Activated naive CD8-positive, alpha-beta T cell (primary cell): ENCODE measurements at regions not wholly inside any gene's neighbourhood (a gene's known extent, or its start where the extent isn't known, plus 50 kb on each side); places are given as distances from the start of the nearest gene placed in this dataset.

Experiments
- H3K27ac Mint-ChIP-seq: one replicate; pipeline ENCODE4 v1.8.0; 2021; ENCODE audit warnings: mixed read lengths
- H3K27me3 Mint-ChIP-seq: one replicate; pipeline ENCODE4 v1.8.0; 2021; ENCODE audit warnings: mixed read lengths
- H3K36me3 Mint-ChIP-seq: one replicate; pipeline ENCODE4 v1.8.0; 2021; ENCODE audit warnings: mixed read lengths
- H3K4me1 Mint-ChIP-seq: one replicate; pipeline ENCODE4 v1.8.0; 2021; ENCODE audit warnings: low read depth, mixed read lengths
- H3K4me3 Mint-ChIP-seq: one replicate; pipeline ENCODE4 v1.8.0; 2021; ENCODE audit warnings: mild to moderate bottlenecking, mixed read lengths
- H3K9me3 Mint-ChIP-seq: one replicate; pipeline ENCODE4 v1.8.0; 2021; ENCODE audit warnings: low read depth, mixed read lengths

GRCh38 chr14:100449225-100449987 is 126.3 kb downstream of the SLC25A47 start:
- no peak overlapping the region for H3K4me3 Mint-ChIP-seq
- H3K27ac Mint-ChIP-seq = no peak overlapping the region
- peaks cover 13% of the 10 kb centered on the region for H3K36me3 Mint-ChIP-seq
- H3K4me1 Mint-ChIP-seq = peaks cover 15% of the 10 kb centered on the region
- H3K27me3 Mint-ChIP-seq = no peaks in the 10 kb centered on the region
- no peaks in the 10 kb centered on the region for H3K9me3 Mint-ChIP-seq

DNA sequence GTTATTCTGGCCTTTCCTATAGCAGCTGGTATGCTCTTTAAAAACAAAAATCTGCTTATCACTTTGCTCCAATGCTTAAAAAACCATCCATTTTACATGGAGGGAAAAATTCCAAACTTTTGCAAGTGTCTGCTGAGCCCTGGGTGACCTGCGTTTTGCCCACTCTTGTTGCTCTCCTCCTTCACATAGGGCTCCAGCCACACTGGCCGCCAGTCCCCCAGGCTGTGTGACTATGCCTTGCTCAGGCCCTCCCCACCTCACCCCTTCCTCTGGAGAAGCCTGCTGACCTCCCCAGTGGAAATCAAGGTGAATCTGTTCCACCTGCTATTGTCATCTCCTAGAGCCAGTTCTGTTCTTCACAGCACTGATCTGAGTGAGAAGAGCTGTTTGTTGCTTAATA is 126.9 kb downstream of the SLC25A47 start:
- Mint-ChIP-seq H3K36me3 (peaks cover 14% of the 10 kb centered on the region), H3K27me3 (no peaks in the 10 kb centered on the region), H3K4me1 (peaks cover 15% of the 10 kb centered on the region), H3K27ac (no peak overlapping the region), H3K9me3 (no peaks in the 10 kb centered on the region), H3K4me3 (no peak overlapping the region)

DNA sequence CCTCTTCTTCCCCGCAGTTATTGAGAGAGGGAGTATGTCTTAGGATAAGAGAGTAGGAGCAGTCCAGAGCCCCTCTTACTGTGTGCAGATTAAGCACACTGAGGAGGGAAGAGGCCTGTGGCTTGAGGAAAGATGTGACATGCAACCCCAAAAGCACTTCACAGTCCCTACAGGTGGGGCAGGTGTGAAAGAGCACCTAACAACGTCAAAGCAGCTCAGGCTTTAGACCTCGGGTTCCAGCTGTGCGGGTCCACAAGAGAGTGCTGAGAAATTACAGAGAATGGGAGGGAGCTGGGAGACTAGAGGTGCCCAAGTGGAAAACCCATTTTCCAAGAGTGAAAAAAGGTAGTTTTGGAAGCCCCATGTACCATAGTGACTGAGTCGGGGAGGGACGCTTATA is 127.6 kb downstream of the SLC25A47 start:
- H3K27me3 Mint-ChIP-seq = no peaks in the 10 kb centered on the region
- no peak overlapping the region for H3K27ac Mint-ChIP-seq
- H3K4me3 Mint-ChIP-seq = no peak overlapping the region
- H3K9me3 Mint-ChIP-seq = no peaks in the 10 kb centered on the region
- peaks cover 17% of the 10 kb centered on the region for H3K36me3 Mint-ChIP-seq
- H3K4me1 Mint-ChIP-seq = peaks cover 15% of the 10 kb centered on the region

GRCh38 chr14:100451264-100451663 is 128.1 kb downstream of the SLC25A47 start:
- no peaks in the 10 kb centered on the region for H3K9me3 Mint-ChIP-seq
- H3K36me3 Mint-ChIP-seq = peaks cover 18% of the 10 kb centered on the region
- peaks cover 13% of the 10 kb centered on the region for H3K4me1 Mint-ChIP-seq
- H3K27ac Mint-ChIP-seq = no peak overlapping the region
- H3K27me3 Mint-ChIP-seq = no peaks in the 10 kb centered on the region
- H3K4me3 Mint-ChIP-seq = no peak overlapping the region

DNA sequence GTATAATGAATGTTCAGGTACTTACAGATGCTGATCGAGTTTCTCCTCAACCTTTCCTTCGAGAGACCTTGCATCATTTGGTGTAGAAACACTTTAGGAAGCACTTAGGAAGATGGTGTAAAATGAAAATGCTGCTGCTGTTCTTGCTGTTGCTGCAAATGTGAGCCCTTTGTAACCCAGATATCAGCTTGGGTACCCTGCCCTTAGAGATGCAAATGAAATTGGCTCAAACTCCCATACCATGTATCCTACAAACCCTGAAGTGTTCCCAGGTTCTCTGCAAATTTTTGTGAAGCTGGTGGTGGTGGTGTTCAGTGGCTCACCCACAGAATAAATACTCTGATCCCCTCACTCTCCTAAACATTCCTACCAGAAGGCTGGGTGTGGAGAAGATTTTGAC is 130.8 kb downstream of the SLC25A47 start:
- H3K4me1 Mint-ChIP-seq = no peaks in the 10 kb centered on the region
- H3K36me3 Mint-ChIP-seq = peaks cover 17% of the 10 kb centered on the region
- H3K4me3 Mint-ChIP-seq = no peak overlapping the region
- H3K27me3 Mint-ChIP-seq = no peaks in the 10 kb centered on the region
- no peak overlapping the region for H3K27ac Mint-ChIP-seq
- no peaks in the 10 kb centered on the region for H3K9me3 Mint-ChIP-seq

DNA sequence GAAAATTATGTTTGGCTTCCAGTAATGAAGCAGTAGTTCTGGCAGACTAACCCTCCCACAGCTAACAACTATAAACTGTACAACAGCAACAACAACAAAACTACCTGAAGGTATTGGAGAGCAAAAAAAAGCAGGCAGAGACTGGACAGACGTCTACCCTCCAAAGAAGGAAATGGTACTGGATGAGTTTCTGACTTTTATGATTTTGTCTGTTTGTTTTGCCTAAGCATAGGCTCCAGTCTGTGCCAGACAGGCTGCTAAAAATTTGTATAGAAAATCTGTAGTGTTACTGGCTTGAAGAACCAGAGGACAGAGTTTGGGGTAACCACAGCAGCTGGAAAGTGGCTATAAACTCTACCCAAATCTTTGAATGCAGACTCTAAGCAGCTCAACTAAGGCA is 131.3 kb downstream of the SLC25A47 start:
- no peak overlapping the region for H3K4me3 Mint-ChIP-seq
- H3K27ac Mint-ChIP-seq = no peak overlapping the region
- H3K27me3 Mint-ChIP-seq = no peaks in the 10 kb centered on the region
- H3K4me1 Mint-ChIP-seq = no peaks in the 10 kb centered on the region
- peaks cover 17% of the 10 kb centered on the region for H3K36me3 Mint-ChIP-seq
- no peaks in the 10 kb centered on the region for H3K9me3 Mint-ChIP-seq

DNA sequence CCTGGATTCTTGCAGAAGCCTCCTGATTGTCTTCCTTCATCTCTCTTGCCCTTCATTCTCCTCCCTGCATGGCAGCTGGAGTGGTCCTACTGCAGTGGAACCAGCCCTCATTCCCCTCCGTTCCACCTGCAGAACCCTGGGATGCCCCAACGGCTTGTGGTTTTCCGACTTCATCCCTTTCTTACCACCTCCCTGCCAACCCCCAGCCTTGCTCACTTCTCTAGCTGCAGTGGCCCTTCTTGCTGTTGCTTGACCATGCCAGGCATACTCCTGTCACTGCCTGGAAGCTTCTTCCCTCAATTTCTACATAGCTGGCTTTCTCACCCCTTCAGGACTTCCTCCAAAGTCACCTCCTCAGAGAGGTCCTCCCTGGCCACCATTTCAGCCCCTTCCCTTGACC is 123.3 kb downstream of the BEGAIN start:
- no peaks in the 10 kb centered on the region for H3K27me3 Mint-ChIP-seq
- H3K9me3 Mint-ChIP-seq = no peaks in the 10 kb centered on the region
- no peak overlapping the region for H3K27ac Mint-ChIP-seq
- H3K36me3 Mint-ChIP-seq = peaks cover 5% of the 10 kb centered on the region
- H3K4me1 Mint-ChIP-seq = no peaks in the 10 kb centered on the region
- no peak overlapping the region for H3K4me3 Mint-ChIP-seq

DNA sequence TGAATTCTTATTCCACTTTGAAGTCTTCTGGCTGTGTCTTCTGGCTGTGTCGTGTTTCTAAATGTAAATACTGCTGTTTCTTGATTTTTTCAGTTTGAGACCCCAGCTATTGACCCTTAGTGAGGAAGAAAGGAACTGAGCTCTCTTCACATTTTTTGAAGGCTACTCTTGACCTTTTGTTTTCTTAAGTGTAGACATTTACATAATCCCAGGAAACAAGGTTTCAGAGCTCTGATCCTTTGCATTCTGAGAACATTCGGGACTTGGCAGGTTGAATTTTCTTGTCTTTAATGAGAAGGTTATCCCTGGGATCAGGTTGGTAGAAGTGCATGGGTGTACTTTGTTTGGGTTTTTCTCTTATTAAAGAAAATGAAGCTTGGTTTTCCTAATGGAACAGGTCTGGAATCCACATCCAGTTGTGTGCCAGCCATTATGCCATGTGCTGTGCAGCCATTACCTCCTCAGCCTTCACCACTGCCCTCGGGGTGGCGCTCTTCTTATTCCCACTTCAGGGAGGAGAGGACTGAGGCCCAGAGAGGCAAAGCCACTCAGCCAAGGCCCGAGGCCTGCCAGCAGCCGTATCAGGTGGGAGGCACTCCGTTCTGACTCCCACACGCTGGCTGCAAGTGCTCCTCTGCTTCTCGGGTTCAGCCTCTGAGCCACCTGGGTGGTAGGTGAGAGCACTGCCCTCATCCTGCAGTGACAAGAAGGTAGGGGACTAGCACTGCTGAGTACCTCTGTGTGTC is 120.9 kb downstream of the BEGAIN start:
- H3K9me3 Mint-ChIP-seq = no peaks in the 10 kb centered on the region
- peaks cover 6% of the 10 kb centered on the region for H3K4me1 Mint-ChIP-seq
- H3K4me3 Mint-ChIP-seq = no peak overlapping the region
- peaks cover 8% of the 10 kb centered on the region for H3K36me3 Mint-ChIP-seq
- no peaks in the 10 kb centered on the region for H3K27me3 Mint-ChIP-seq
- no peak overlapping the region for H3K27ac Mint-ChIP-seq

GRCh38 chr14:100467046-100467750 is 120.0 kb downstream of the BEGAIN start:
- no peak overlapping the region for H3K27ac Mint-ChIP-seq
- no peak overlapping the region for H3K4me3 Mint-ChIP-seq
- H3K9me3 Mint-ChIP-seq = no peaks in the 10 kb centered on the region
- H3K36me3 Mint-ChIP-seq = peaks cover 10% of the 10 kb centered on the region
- H3K4me1 Mint-ChIP-seq = peaks cover 7% of the 10 kb centered on the region
- no peaks in the 10 kb centered on the region for H3K27me3 Mint-ChIP-seq

GRCh38 chr14:100467939-100468338 is 119.3 kb downstream of the BEGAIN start:
- H3K27me3 Mint-ChIP-seq = no peaks in the 10 kb centered on the region
- H3K4me3 Mint-ChIP-seq = no peak overlapping the region
- peaks cover 10% of the 10 kb centered on the region for H3K36me3 Mint-ChIP-seq
- no peaks in the 10 kb centered on the region for H3K9me3 Mint-ChIP-seq
- H3K4me1 Mint-ChIP-seq = peaks cover 7% of the 10 kb centered on the region
- H3K27ac Mint-ChIP-seq = no peak overlapping the region

DNA sequence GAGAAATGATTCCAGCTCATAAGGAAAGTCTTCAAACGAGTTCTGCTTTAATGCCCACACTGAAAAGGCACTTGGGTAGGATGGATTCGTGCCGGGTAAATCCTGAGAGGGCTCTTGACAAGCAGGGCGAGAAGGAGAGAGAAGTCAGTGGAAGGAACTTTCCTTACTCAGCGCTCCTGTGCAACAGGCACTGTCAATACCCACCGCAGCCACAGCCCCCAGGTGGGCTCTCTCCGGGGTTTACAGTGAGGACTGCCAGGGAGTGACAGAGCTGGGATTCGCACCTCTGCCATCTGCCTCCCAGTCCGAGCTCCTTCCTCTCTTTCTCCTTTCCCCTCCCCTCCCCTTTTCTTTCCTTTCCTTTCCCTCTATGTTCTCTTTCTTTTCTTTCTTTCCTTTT is 118.7 kb downstream of the BEGAIN start:
- Mint-ChIP-seq H3K4me1 (peaks cover 7% of the 10 kb centered on the region), H3K36me3 (peaks cover 7% of the 10 kb centered on the region), H3K4me3 (no peak overlapping the region), H3K27ac (no peak overlapping the region), H3K27me3 (no peaks in the 10 kb centered on the region), H3K9me3 (no peaks in the 10 kb centered on the region)

- peaks cover 7% of the 10 kb centered on the region for H3K4me1 Mint-ChIP-seq
- no peaks in the 10 kb centered on the region for H3K9me3 Mint-ChIP-seq
- no peaks in the 10 kb centered on the region for H3K27me3 Mint-ChIP-seq
- H3K36me3 Mint-ChIP-seq = peaks cover 8% of the 10 kb centered on the region
- H3K4me3 Mint-ChIP-seq = no peak overlapping the region
- H3K27ac Mint-ChIP-seq = no peak overlapping the region
Measured at GRCh38 chr14:100469632-100470522, 117.3 kb downstream of the BEGAIN start.

- Mint-ChIP-seq H3K27ac (no peak overlapping the region), H3K27me3 (no peaks in the 10 kb centered on the region), H3K9me3 (no peaks in the 10 kb centered on the region), H3K4me1 (peaks cover 7% of the 10 kb centered on the region), H3K4me3 (no peak overlapping the region), H3K36me3 (peaks cover 8% of the 10 kb centered on the region)
Measured at GRCh38 chr14:100470523-100470897, 116.7 kb downstream of the BEGAIN start.

DNA sequence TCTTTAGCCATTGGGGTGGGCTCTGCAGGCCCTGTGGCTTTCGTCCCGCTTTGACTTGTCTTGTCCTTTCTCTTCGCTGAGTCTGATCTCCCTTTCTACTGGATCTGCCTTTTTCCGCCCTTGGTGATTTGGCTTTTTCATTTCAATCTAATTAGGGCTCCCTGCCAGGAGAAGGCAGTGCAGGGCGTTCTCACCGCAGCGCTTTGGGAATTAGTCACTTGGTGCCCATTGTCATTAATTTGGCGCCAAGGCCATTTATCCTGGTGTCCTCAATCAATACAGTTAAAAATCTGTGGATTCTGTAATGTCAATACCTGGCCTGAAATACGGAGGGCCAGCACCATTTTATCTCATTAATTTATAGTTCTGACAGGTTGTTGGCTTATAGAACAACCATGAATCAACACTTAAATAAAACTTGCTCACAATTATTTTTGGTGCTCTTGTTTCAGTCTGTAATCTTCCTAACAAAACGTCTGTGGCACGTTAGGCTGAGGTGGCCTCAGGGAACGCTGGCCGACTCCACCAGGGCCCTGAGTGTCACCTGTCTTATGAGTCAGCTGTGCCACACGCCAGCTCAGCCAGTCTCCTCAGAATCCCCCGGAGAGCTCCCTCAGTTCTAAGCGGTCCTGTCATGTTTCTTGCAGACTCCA is 115.7 kb downstream of the BEGAIN start:
- H3K4me3 Mint-ChIP-seq = no peak overlapping the region
- peaks cover 8% of the 10 kb centered on the region for H3K36me3 Mint-ChIP-seq
- no peaks in the 10 kb centered on the region for H3K27me3 Mint-ChIP-seq
- no peak overlapping the region for H3K27ac Mint-ChIP-seq
- H3K4me1 Mint-ChIP-seq = peaks cover 7% of the 10 kb centered on the region
- H3K9me3 Mint-ChIP-seq = no peaks in the 10 kb centered on the region
